ENCODE measurements at regions not wholly inside any gene's neighbourhood (a gene's known extent, or its start where the extent isn't known, plus 50 kb on each side); places are given as distances from the start of the nearest gene placed in this dataset.

DNA sequence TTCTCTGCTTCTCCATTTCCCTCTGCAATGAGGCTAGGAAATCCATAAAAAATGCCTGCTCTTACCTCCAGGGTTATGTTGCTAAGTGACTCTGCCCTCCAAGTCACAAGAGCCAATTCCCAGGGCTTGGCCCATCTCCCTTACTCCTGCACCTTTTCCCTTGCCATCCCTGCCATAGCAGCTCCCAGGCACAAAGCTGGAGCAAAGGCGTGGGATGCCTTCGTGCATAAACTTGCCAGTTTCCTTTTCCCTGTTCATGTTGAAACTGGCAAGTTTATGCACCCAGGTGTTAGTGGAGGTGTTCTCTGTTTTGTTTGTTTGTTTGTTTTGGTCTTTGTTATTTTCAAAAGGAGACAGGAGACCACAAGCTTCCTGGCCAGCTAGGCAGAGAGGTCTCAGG, 195.1 kb downstream of the ACKR3 start:
- no peak overlapping the region for H3K9ac ChIP-seq (ENCODE audit: low read length)
- H3K4me2 ChIP-seq (ENCODE audit: low read length) = no peak overlapping the region
- H4K8ac ChIP-seq (ENCODE audit: low read depth, low read length) = no peak overlapping the region
- no peak overlapping the region for H3K23ac ChIP-seq (ENCODE audit: low read length)
- H3K27ac ChIP-seq (ENCODE audit: low read depth, low read length) = no peak overlapping the region
- H2BK5ac ChIP-seq (ENCODE audit: low read depth, low read length, poor library complexity) = no peak overlapping the region
- peak overlapping the region; percentile 45 for H3K18ac ChIP-seq (ENCODE audit: low read length)
- H2AK5ac ChIP-seq (ENCODE audit: low read length) = peak overlapping the region; percentile 72
- peaks cover 22 to 29% of the 10 kb centered on the region in 2 experiments for H3K4me1 ChIP-seq (ENCODE audit: control insufficient read depth in 1 of 2, insufficient read depth in 2 of 2, low read length in 2 of 2)
- H3K36me3 ChIP-seq (ENCODE audit: control insufficient read depth in 1 of 2, insufficient read depth in 2 of 2, low read length in 2 of 2) = no peaks in the 10 kb centered on the region
- peak overlapping the region; percentile 63 for H2BK12ac ChIP-seq (ENCODE audit: low read length)
- H4K12ac ChIP-seq (ENCODE audit: low read depth, low read length) = no peak overlapping the region
- no peak overlapping the region for H3K4me3 ChIP-seq (ENCODE audit: low read depth, low read length)
- peak overlapping the region; percentile 10 for H2BK120ac ChIP-seq (ENCODE audit: insufficient read depth, low read length, poor library complexity)
- H3K79me2 ChIP-seq (ENCODE audit: control insufficient read depth, insufficient read depth, low read length, poor library complexity) = peaks cover 10% of the 10 kb centered on the region
- no peak overlapping the region for H2AFZ ChIP-seq (ENCODE audit: insufficient read depth, low read length, poor library complexity)
- H3K14ac ChIP-seq (ENCODE audit: low read length) = peak overlapping the region; percentile 17
- H4K91ac ChIP-seq (ENCODE audit: low read depth, low read length) = peak overlapping the region; percentile 67
- H3K27me3 ChIP-seq (ENCODE audit: insufficient read depth, low read length) = no peaks in the 10 kb centered on the region
- H3K79me1 ChIP-seq (ENCODE audit: low read length) = peaks cover 36% of the 10 kb centered on the region
- H3K9me3 ChIP-seq (ENCODE audit: insufficient read depth, low read depth, low read length) = peaks cover 7% of the 10 kb centered on the region
- H3K4ac ChIP-seq (ENCODE audit: low read depth, low read length) = no peak overlapping the region
- DNase-seq = no peak
- no CpG with 5 or more reads among the region's 2 CpGs for WGBS (ENCODE audit: extremely low coverage, insufficient coverage, insufficient read length)

DNA sequence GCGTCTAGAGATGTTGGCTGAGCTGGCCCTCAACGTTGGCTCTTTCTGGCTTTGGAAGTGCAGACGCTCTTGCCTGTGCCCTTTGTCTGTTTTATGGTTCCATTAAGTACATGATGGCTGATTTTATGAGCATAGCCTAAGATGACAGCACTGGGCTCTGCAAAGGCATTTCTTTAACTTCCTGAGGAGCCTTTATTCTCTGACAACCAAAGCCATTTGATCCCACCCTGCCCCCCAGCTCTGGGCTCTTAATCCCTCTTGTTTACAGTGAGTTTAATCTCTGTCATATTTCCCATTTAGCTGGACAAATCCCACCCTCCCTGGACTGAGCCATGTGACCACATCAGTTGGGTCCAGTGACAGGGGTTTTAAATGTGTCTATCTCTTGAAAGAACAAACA, 195.9 kb downstream of the ACKR3 start:
- H3K23ac ChIP-seq (ENCODE audit: low read length) = no peak overlapping the region
- peak overlapping the region; percentile 67 for H4K91ac ChIP-seq (ENCODE audit: low read depth, low read length)
- H2BK12ac ChIP-seq (ENCODE audit: low read length) = peak overlapping the region; percentile 75
- peak overlapping the region; percentile 44 for H4K8ac ChIP-seq (ENCODE audit: low read depth, low read length)
- peaks cover 40% of the 10 kb centered on the region for H3K79me1 ChIP-seq (ENCODE audit: low read length)
- H3K18ac ChIP-seq (ENCODE audit: low read length) = no peak overlapping the region
- H2AK5ac ChIP-seq (ENCODE audit: low read length) = no peak overlapping the region
- H3K36me3 ChIP-seq (ENCODE audit: control insufficient read depth in 1 of 2, insufficient read depth in 2 of 2, low read length in 2 of 2) = no peaks in the 10 kb centered on the region
- no peak for DNase-seq
- peaks cover 13% of the 10 kb centered on the region for H3K79me2 ChIP-seq (ENCODE audit: control insufficient read depth, insufficient read depth, low read length, poor library complexity)
- no peak overlapping the region for H3K4me2 ChIP-seq (ENCODE audit: low read length)
- no peak overlapping the region for H3K27ac ChIP-seq (ENCODE audit: low read depth, low read length)
- peaks cover 7% of the 10 kb centered on the region for H3K9me3 ChIP-seq (ENCODE audit: insufficient read depth, low read depth, low read length)
- peak overlapping the region; percentile 40 for H2BK120ac ChIP-seq (ENCODE audit: insufficient read depth, low read length, poor library complexity)
- no peak overlapping the region for H3K4me3 ChIP-seq (ENCODE audit: low read depth, low read length)
- H3K4ac ChIP-seq (ENCODE audit: low read depth, low read length) = no peak overlapping the region
- no peaks in the 10 kb centered on the region for H3K27me3 ChIP-seq (ENCODE audit: insufficient read depth, low read length)
- H3K9ac ChIP-seq (ENCODE audit: low read length) = no peak overlapping the region
- no peak overlapping the region for H2BK5ac ChIP-seq (ENCODE audit: low read depth, low read length, poor library complexity)
- no CpG with 5 or more reads among the region's 3 CpGs for WGBS (ENCODE audit: extremely low coverage, insufficient coverage, insufficient read length)
- no peak overlapping the region for H4K12ac ChIP-seq (ENCODE audit: low read depth, low read length)
- no peak overlapping the region for H2AFZ ChIP-seq (ENCODE audit: insufficient read depth, low read length, poor library complexity)
- peak overlapping the region; percentile 46 for H3K14ac ChIP-seq (ENCODE audit: low read length)
- H3K4me1 ChIP-seq (ENCODE audit: control insufficient read depth in 1 of 2, insufficient read depth in 2 of 2, low read length in 2 of 2) = peaks cover 27 to 34% of the 10 kb centered on the region in 2 experiments

DNA sequence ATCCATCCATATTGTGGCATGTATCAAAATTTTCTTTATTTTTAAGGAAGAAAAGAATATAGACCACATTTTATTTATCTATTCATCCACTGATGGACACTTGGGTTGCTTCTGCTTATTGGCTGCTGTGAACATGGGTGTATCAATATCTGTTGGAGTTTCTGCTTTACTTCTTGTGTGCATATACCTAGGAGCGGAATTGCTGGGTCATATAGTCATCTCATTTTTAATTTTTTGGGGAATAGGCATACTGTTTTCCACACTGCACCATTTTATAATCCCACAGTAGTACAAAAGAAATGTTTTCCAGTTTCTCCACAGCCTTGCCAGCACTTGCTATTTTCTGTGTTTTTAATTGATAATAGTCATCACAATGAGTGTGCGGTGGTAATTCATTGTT, 197.2 kb downstream of the ACKR3 start:
- no peak for DNase-seq
- Histone ChIP-seq H3K14ac (ENCODE audit: low read length) (no peak overlapping the region), H2BK5ac (ENCODE audit: low read depth, low read length, poor library complexity) (no peak overlapping the region), H2AFZ (ENCODE audit: insufficient read depth, low read length, poor library complexity) (no peak overlapping the region), H4K91ac (ENCODE audit: low read depth, low read length) (no peak overlapping the region), H3K4me3 (ENCODE audit: low read depth, low read length) (no peak overlapping the region), H4K8ac (ENCODE audit: low read depth, low read length) (no peak overlapping the region), H3K9me3 (ENCODE audit: insufficient read depth, low read depth, low read length) (peaks cover 7% of the 10 kb centered on the region), H3K9ac (ENCODE audit: low read length) (no peak overlapping the region), H3K79me1 (ENCODE audit: low read length) (peaks cover 49% of the 10 kb centered on the region), H2AK5ac (ENCODE audit: low read length) (no peak overlapping the region), H3K4me1 (ENCODE audit: control insufficient read depth in 1 of 2, insufficient read depth in 2 of 2, low read length in 2 of 2) (peaks cover 26 to 39% of the 10 kb centered on the region in 2 experiments), H4K12ac (ENCODE audit: low read depth, low read length) (no peak overlapping the region), H3K4me2 (ENCODE audit: low read length) (no peak overlapping the region), H3K79me2 (ENCODE audit: control insufficient read depth, insufficient read depth, low read length, poor library complexity) (peaks cover 13% of the 10 kb centered on the region), H3K27me3 (ENCODE audit: insufficient read depth, low read length) (no peaks in the 10 kb centered on the region), H3K23ac (ENCODE audit: low read length) (no peak overlapping the region), H3K27ac (ENCODE audit: low read depth, low read length) (no peak overlapping the region), H3K36me3 (ENCODE audit: control insufficient read depth in 1 of 2, insufficient read depth in 2 of 2, low read length in 2 of 2) (no peaks in the 10 kb centered on the region), H2BK120ac (ENCODE audit: insufficient read depth, low read length, poor library complexity) (no peak overlapping the region), H3K4ac (ENCODE audit: low read depth, low read length) (no peak overlapping the region), H2BK12ac (ENCODE audit: low read length) (no peak overlapping the region), H3K18ac (ENCODE audit: low read length) (no peak overlapping the region)
- WGBS (ENCODE audit: extremely low coverage, insufficient coverage, insufficient read length) = no CpG with 5 or more reads among the region's 2 CpGs

DNA sequence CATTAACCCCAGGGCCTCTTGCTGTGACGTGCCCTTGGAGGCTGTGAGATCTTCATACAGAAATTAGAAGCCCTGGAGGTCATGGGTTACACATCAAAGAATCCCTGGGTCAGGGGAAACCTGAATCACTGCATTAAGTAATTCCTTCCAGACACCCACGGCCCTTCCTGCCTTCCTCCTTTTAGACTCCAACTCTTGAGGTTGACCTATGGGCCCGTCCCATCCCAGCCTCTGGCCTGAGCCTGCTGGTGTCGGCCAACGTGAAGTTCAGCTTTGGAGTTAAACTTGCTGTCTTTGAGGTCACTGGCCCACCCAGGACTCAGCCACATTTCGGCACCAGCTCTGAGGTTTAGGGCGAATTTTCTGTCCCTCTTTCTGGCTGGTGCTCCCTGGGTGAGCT, 198.3 kb downstream of the ACKR3 start:
- Histone ChIP-seq H4K8ac (ENCODE audit: low read depth, low read length) (peak overlapping the region; percentile 96), H2BK120ac (ENCODE audit: insufficient read depth, low read length, poor library complexity) (peak overlapping the region; percentile 100), H3K4me3 (ENCODE audit: low read depth, low read length) (no peak overlapping the region), H4K12ac (ENCODE audit: low read depth, low read length) (no peak overlapping the region), H3K4ac (ENCODE audit: low read depth, low read length) (peak overlapping the region; percentile 28), H3K79me1 (ENCODE audit: low read length) (peaks cover 57% of the 10 kb centered on the region), H3K36me3 (ENCODE audit: control insufficient read depth in 1 of 2, insufficient read depth in 2 of 2, low read length in 2 of 2) (no peaks in the 10 kb centered on the region), H4K91ac (ENCODE audit: low read depth, low read length) (peak overlapping the region; percentile 100), H3K79me2 (ENCODE audit: control insufficient read depth, insufficient read depth, low read length, poor library complexity) (peaks cover 13% of the 10 kb centered on the region), H3K27ac (ENCODE audit: low read depth, low read length) (no peak overlapping the region), H2AFZ (ENCODE audit: insufficient read depth, low read length, poor library complexity) (no peak overlapping the region), H3K9me3 (ENCODE audit: insufficient read depth, low read depth, low read length) (peaks cover 6% of the 10 kb centered on the region), H3K4me2 (ENCODE audit: low read length) (no peak overlapping the region), H2BK5ac (ENCODE audit: low read depth, low read length, poor library complexity) (peak overlapping the region; percentile 100), H2AK5ac (ENCODE audit: low read length) (peak overlapping the region; percentile 98), H2BK12ac (ENCODE audit: low read length) (peak overlapping the region; percentile 100), H3K4me1 (ENCODE audit: control insufficient read depth in 1 of 2, insufficient read depth in 2 of 2, low read length in 2 of 2) (peaks cover 37 to 42% of the 10 kb centered on the region in 2 experiments), H3K27me3 (ENCODE audit: insufficient read depth, low read length) (no peaks in the 10 kb centered on the region), H3K14ac (ENCODE audit: low read length) (peak overlapping the region; percentile 99), H3K18ac (ENCODE audit: low read length) (peak overlapping the region; percentile 89), H3K9ac (ENCODE audit: low read length) (no peak overlapping the region), H3K23ac (ENCODE audit: low read length) (no peak overlapping the region)
- DNase-seq = peak in 1 of 2 donors; percentile 36
- WGBS (ENCODE audit: extremely low coverage, insufficient coverage, insufficient read length) = no CpG with 5 or more reads among the region's 7 CpGs
